IMR-90 (cell line): ENCODE measurements at regions not wholly inside any gene's neighbourhood (a gene's known extent, or its start where the extent isn't known, plus 50 kb on each side); places are given as distances from the start of the nearest gene placed in this dataset.

Experiments
- ATAC-seq: fragments of 200-7000 bp; cut with Tn5 transposase; 2 replicates; pipeline ENCODE4 v1.9.1; 2020; ENCODE audit warnings: low read depth, mild to moderate bottlenecking, moderate library complexity
- BruUV-seq: library from RNA; stranded (reverse); fragments of 400-500 nt; replicated peaks from 2 replicates; lab custom pipeline; 2021; lab: Mats Ljungman, UMichigan
- CTCF ChIA-PET: fragments of 300-600 bp; formaldehyde crosslinking; extraction: SDS; loops from one replicate; lab custom pipeline; 2021; ENCODE audit warnings: antibody characterized with exemption; lab: Yijun Ruan, JAX
- POLR2A ChIA-PET: fragments of 300-600 bp; sonication (Branson Sonifier 250); formaldehyde crosslinking; loops from one replicate; lab custom pipeline; 2022; ENCODE audit warnings: antibody characterized with exemption; ENCODE audit not compliant: unreplicated experiment; lab: Charles Lee
- DNase-seq: peaks from one replicate; pipeline ENCODE4 v3.0.0; 2013
- H2AFZ ChIP-seq: replicated peaks from 2 replicates; pipeline ENCODE3; 2013; ENCODE audit warnings: low read length, mild to moderate bottlenecking; ENCODE audit not compliant: poor library complexity
- H2AK5ac ChIP-seq: 2 replicates; pipeline ENCODE4 v1.6.1; 2013; ENCODE audit warnings: low read depth, low read length, inconsistent platforms
- H2AK9ac ChIP-seq: replicated peaks from 2 replicates; pipeline ENCODE3; 2013; ENCODE audit warnings: mild to moderate bottlenecking, low read depth, low read length, moderate library complexity; ENCODE audit not compliant: poor library complexity
- H2BK120ac ChIP-seq: 2 replicates; pipeline ENCODE4 v1.6.1; 2013; ENCODE audit warnings: low read depth, low read length, inconsistent platforms
- H2BK15ac ChIP-seq: 3 replicates; pipeline ENCODE4 v1.6.1; 2013; ENCODE audit warnings: low read depth, low read length, inconsistent platforms
- H2BK20ac ChIP-seq: 2 replicates; pipeline ENCODE4 v1.6.1; 2013; ENCODE audit warnings: low read depth, mild to moderate bottlenecking, inconsistent platforms, low read length, moderate library complexity
- H2BK5ac ChIP-seq: 2 replicates; pipeline ENCODE4 v1.6.1; 2013; ENCODE audit warnings: mild to moderate bottlenecking, low read depth, low read length, inconsistent platforms; ENCODE audit not compliant: poor library complexity, severe bottlenecking
- H3K14ac ChIP-seq: replicated peaks from 2 replicates; pipeline ENCODE4 v1.6.1; 2013; ENCODE audit warnings: low read depth, low read length, inconsistent platforms
- H3K18ac ChIP-seq: 2 replicates; pipeline ENCODE4 v1.6.1; 2013; ENCODE audit warnings: low read depth, low read length, control low read depth
- H3K23ac ChIP-seq: 2 replicates; pipeline ENCODE4 v1.6.1; 2013; ENCODE audit warnings: low read depth, low read length, inconsistent platforms
- H3K27ac ChIP-seq: 2 replicates; pipeline ENCODE4 v1.5.1; 2013; ENCODE audit warnings: mild to moderate bottlenecking, control low read depth, low read length; ENCODE audit not compliant: insufficient read depth
- H3K27me3 ChIP-seq: 2 replicates; pipeline ENCODE4 v1.6.1; 2013; ENCODE audit warnings: low read length; ENCODE audit not compliant: control insufficient read depth, insufficient read depth
- H3K36me3 ChIP-seq: 2 replicates; pipeline ENCODE4 v1.6.1; 2013; ENCODE audit warnings: low read length, mixed read lengths; ENCODE audit not compliant: control insufficient read depth, insufficient read depth
- H3K4ac ChIP-seq: 2 replicates; pipeline ENCODE4 v1.6.1; 2013; ENCODE audit warnings: low read depth, low read length, inconsistent platforms
- H3K4me1 ChIP-seq: 2 replicates; pipeline ENCODE4 v1.6.1; 2013; ENCODE audit warnings: low read length, mixed read lengths; ENCODE audit not compliant: control insufficient read depth, insufficient read depth
- H3K4me2 ChIP-seq: 2 replicates; pipeline ENCODE4 v1.6.1; 2013; ENCODE audit warnings: low read depth, mild to moderate bottlenecking, control low read depth, low read length, moderate library complexity
- H3K4me3 ChIP-seq: 2 replicates; pipeline ENCODE4 v1.5.1; 2013; ENCODE audit warnings: low read depth, mild to moderate bottlenecking, control low read depth, low read length, moderate library complexity; ENCODE audit not compliant: insufficient read depth
- H3K56ac ChIP-seq: 2 replicates; pipeline ENCODE4 v1.6.1; 2013; ENCODE audit warnings: low read length, inconsistent platforms; ENCODE audit not compliant: insufficient read depth; ENCODE audit errors: extremely low read depth
- H3K79me1 ChIP-seq, 2 experiments: 2 replicates each; pipeline ENCODE4 v1.6.1; 2013; ENCODE audit warnings: low read length in 2 of 2, inconsistent platforms in 1 of 2, low read depth in 1 of 2
- H3K9ac ChIP-seq: 2 replicates; pipeline ENCODE4 v1.6.1; 2013; ENCODE audit warnings: low read depth, low read length, control low read depth
- H3K9me1 ChIP-seq: 2 replicates; pipeline ENCODE4 v1.6.1; 2013; ENCODE audit warnings: low read length, inconsistent platforms; ENCODE audit not compliant: insufficient read depth
- H3K9me3 ChIP-seq: 2 replicates; pipeline ENCODE4 v1.6.1; 2013; ENCODE audit warnings: low read length; ENCODE audit not compliant: control insufficient read depth, insufficient read depth
- H4K20me1 ChIP-seq: 2 replicates; pipeline ENCODE4 v1.6.1; 2013; ENCODE audit warnings: low read length, inconsistent platforms; ENCODE audit not compliant: insufficient read depth
- H4K5ac ChIP-seq: 2 replicates; pipeline ENCODE4 v1.6.1; 2013; ENCODE audit warnings: mild to moderate bottlenecking, low read depth, low read length, control low read depth
- H4K8ac ChIP-seq, 2 experiments: 2 replicates each; pipeline ENCODE4 v1.6.1; 2013; ENCODE audit warnings: low read depth in 2 of 2, low read length in 2 of 2, control low read depth in 1 of 2, inconsistent platforms in 1 of 2
- H4K91ac ChIP-seq: 2 replicates; pipeline ENCODE4 v1.6.1; 2013; ENCODE audit warnings: low read depth, low read length, inconsistent platforms; ENCODE audit not compliant: insufficient read depth
- CEBPB ChIP-seq: IDR thresholded peaks from 2 replicates; pipeline ENCODE4 v1.6.1; 2012; ENCODE audit warnings: low read depth, low read length, improper control_type of control experiment
- CHD1 ChIP-seq: IDR thresholded peaks from 2 replicates; pipeline ENCODE4 v1.6.1; 2012; ENCODE audit warnings: low read depth, low read length, improper control_type of control experiment
- SMC3 ChIP-seq: fragments of 150-350 bp; IDR thresholded peaks from 2 replicates; pipeline ENCODE4 v1.6.1; 2016; ENCODE audit warnings: low read depth, mild to moderate bottlenecking, antibody characterized with exemption, low read length, moderate library complexity
- WGBS, 2 experiments: methylation state at CpG; one replicate each; pipeline versions ENCODE4 v1.1.5 to v1.1.7; 2013; ENCODE audit warnings: missing lambda C conversion rate in 2 of 2; ENCODE audit not compliant: insufficient read length in 1 of 2; ENCODE audit errors: extremely low coverage in 2 of 2; 5-methylcytosine and 5-hydroxymethylcytosine counted together
- dilution Hi-C: fragments of 300-500 bp; cut with HindIII; formaldehyde crosslinking; loops from one replicate; pipeline ENCODE4 v1.14.3; 2018; ENCODE audit warnings: low sequenced_read_pairs; ENCODE audit not compliant: unreplicated experiment
- in situ Hi-C: fragments of 300-500 bp; cut with MboI; formaldehyde crosslinking; loops from 3 replicates; pipeline ENCODE4 v1.14.3; 2019; ENCODE audit warnings: low sequenced_read_pairs, inconsistent platforms, mixed read lengths
- intact Hi-C: fragments of 100-400 bp; cut with micrococcal nuclease; formaldehyde crosslinking; loops from 2 replicates; pipeline ENCODE4 v1.10.0; 2022

GRCh38 chr4:26000274-26000950 lies 86.4 kb downstream of the SMIM20 start:
- Histone ChIP-seq H2BK15ac (no peak overlapping the region), H3K4me3 (no peak overlapping the region), H4K91ac (no peak overlapping the region), H3K56ac (no peak overlapping the region), H3K14ac (peak overlapping the region; percentile 0; the same call in 1 of the 2 replicates), H2BK5ac (no peak overlapping the region), H3K23ac (no peak overlapping the region), H3K4ac (no peak overlapping the region), H2AK5ac (no peak overlapping the region), H3K9me1 (no peaks in the 10 kb centered on the region), H2BK120ac (0 out of 2 replicates have a peak overlapping the region, but pooled peaks have one; percentile 4), H2BK20ac (0 out of 2 replicates have a peak overlapping the region, but pooled peaks have one; percentile 0), H3K27me3 (peaks cover 3% of the 10 kb centered on the region; the same call in 1 of the 2 replicates), H3K18ac (no peak overlapping the region), H4K8ac (no peak overlapping the region), H4K20me1 (no peaks in the 10 kb centered on the region), H2AFZ (no peak overlapping the region), H3K36me3 (no peaks in the 10 kb centered on the region), H3K4me2 (no peak overlapping the region), H3K79me1 (no peaks in the 10 kb centered on the region), H4K5ac (no peak overlapping the region), H2AK9ac (no peak overlapping the region), H3K4me1 (peaks cover 3% of the 10 kb centered on the region), H3K9ac (no peak overlapping the region), H3K27ac (no peak overlapping the region), H3K9me3 (no peaks in the 10 kb centered on the region)
- BruUV-seq = no TSS peak
- ChIA-PET CTCF (no interaction called here), POLR2A (no interaction called here)
- WGBS, 2 experiments = no CpG with 5 or more reads among the region's 2 CpGs
- in situ Hi-C loops (no loop called here), dilution Hi-C loops (no loop called here), intact Hi-C loops (no loop called here)
- DNase-seq = peak; percentile 26
- peak; percentile 49 for ATAC-seq
- TF ChIP-seq CHD1 = no peak
- no peak for TF ChIP-seq CEBPB
- TF ChIP-seq SMC3 = no peak
